Neutrophil (primary cell): ENCODE measurements at regions not wholly inside any gene's neighbourhood (a gene's known extent, or its start where the extent isn't known, plus 50 kb on each side); places are given as distances from the start of the nearest gene placed in this dataset.
A peak's percentile ranks its signal among the peaks of the same experiment; 100 is the strongest.
"Not testable (repeated sequence)": the region's sequence is repeated elsewhere in the genome, so short reads cannot be mapped to it uniquely, and the experiment has no call there.

ENCODE experiments used
- H3K27ac ChIP-seq: fragments of 200-600 bp; sonication (generic); 2 replicates; pipeline ENCODE4 v1.5.1; 2016; ENCODE audit warnings: mild to moderate bottlenecking, moderate library complexity
- H3K27me3 ChIP-seq: fragments of 200-600 bp; sonication (generic); 2 replicates; pipeline ENCODE4 v1.6.0; 2016; ENCODE audit warnings: mild to moderate bottlenecking
- H3K36me3 ChIP-seq: fragments of 200-600 bp; sonication (generic); 2 replicates; pipeline ENCODE4 v1.5.1; 2017
- H3K4me1 ChIP-seq, 2 experiments: fragments of 200-600 bp in 1 of 2; sonication (generic) in 1 of 2; 1 replicate in 1 of 2; 2 replicates in 1 of 2; pipeline versions ENCODE4 v1.5.1 to v1.6.1; 2013 to 2016; ENCODE audit warnings: low read depth in 1 of 2, low read length in 1 of 2, mild to moderate bottlenecking in 1 of 2, moderate library complexity in 1 of 2; ENCODE audit not compliant: control insufficient read depth in 1 of 2, insufficient read depth in 1 of 2
- H3K4me3 ChIP-seq, 2 experiments: fragments of 200-600 bp in 1 of 2; sonication (generic) in 1 of 2; 1 replicate in 1 of 2; 2 replicates in 1 of 2; pipeline ENCODE4 v1.5.1; 2013 to 2016; ENCODE audit warnings: low read depth in 1 of 2, low read length in 1 of 2, mild to moderate bottlenecking in 1 of 2, moderate library complexity in 1 of 2
- H3K9me3 ChIP-seq: fragments of 200-600 bp; sonication (generic); 2 replicates; pipeline ENCODE4 v1.5.1; 2016
- CTCF ChIP-seq: fragments of 200-600 bp; sonication (generic); IDR thresholded peaks from 2 replicates; pipeline ENCODE4 v1.5.1; 2016; ENCODE audit warnings: antibody characterized with exemption

GRCh38 chr10:78660446-78661106 is 408.2 kb upstream of the ZMIZ1 start:
- peaks cover 23 to 25% of the 10 kb centered on the region in 2 experiments for H3K4me1 ChIP-seq
- H3K27me3 ChIP-seq: peaks cover 5% of the 10 kb centered on the region
- H3K27ac ChIP-seq: no peak overlapping the region
- H3K4me3 ChIP-seq: no peak overlapping the region
- H3K36me3 ChIP-seq: no peaks in the 10 kb centered on the region
- peaks cover 9% of the 10 kb centered on the region for H3K9me3 ChIP-seq
- TF ChIP-seq CTCF: no peak

- Histone ChIP-seq H3K4me3 (no peak overlapping the region), H3K27me3 (peaks cover 11% of the 10 kb centered on the region), H3K4me1 (peaks cover 11% of the 10 kb centered on the region in 2 experiments), H3K27ac (no peak overlapping the region), H3K9me3 (peaks cover 9% of the 10 kb centered on the region), H3K36me3 (no peaks in the 10 kb centered on the region)
- no peak for TF ChIP-seq CTCF
These were observed 405.0 kb upstream of the ZMIZ1 start for GRCh38 chr10:78663721-78664120.

GRCh38 chr10:78664929-78665553 is 403.7 kb upstream of the ZMIZ1 start:
- no peaks in the 10 kb centered on the region for H3K4me1 ChIP-seq
- H3K27ac ChIP-seq: no peak overlapping the region
- no peaks in the 10 kb centered on the region for H3K36me3 ChIP-seq
- H3K4me3 ChIP-seq: no peak overlapping the region
- TF ChIP-seq CTCF: peak; percentile 42
- peaks cover 9% of the 10 kb centered on the region for H3K9me3 ChIP-seq
- H3K27me3 ChIP-seq: peaks cover 17% of the 10 kb centered on the region

GRCh38 chr10:78672918-78673317 is 395.8 kb upstream of the ZMIZ1 start:
- no peak for TF ChIP-seq CTCF
- H3K9me3 ChIP-seq: no peaks in the 10 kb centered on the region
- H3K27ac ChIP-seq: no peak overlapping the region
- no peaks in the 10 kb centered on the region for H3K36me3 ChIP-seq
- H3K27me3 ChIP-seq: peaks cover 12% of the 10 kb centered on the region
- no peak overlapping the region for H3K4me3 ChIP-seq
- H3K4me1 ChIP-seq: no peaks in the 10 kb centered on the region

- H3K27ac ChIP-seq, H3K4me3 ChIP-seq, H3K4me1 ChIP-seq, H3K9me3 ChIP-seq, H3K36me3 ChIP-seq, H3K27me3 ChIP-seq: not testable (repeated sequence)
These were observed 387.6 kb upstream of the ZMIZ1 start for GRCh38 chr10:78681141-78681540.

- H3K9me3 ChIP-seq, H3K4me1 ChIP-seq, H3K27me3 ChIP-seq, H3K4me3 ChIP-seq, H3K27ac ChIP-seq, H3K36me3 ChIP-seq: not testable (repeated sequence)
These were observed 386.8 kb upstream of the ZMIZ1 start for GRCh38 chr10:78681986-78682385.
